ENCODE measurements at regions not wholly inside any gene's neighbourhood (a gene's known extent, or its start where the extent isn't known, plus 50 kb on each side); places are given as distances from the start of the nearest gene placed in this dataset.

- no peak for TF ChIP-seq CTCF (IDR thresholded peaks at IDR 0.05 in 2 of 3, conservative IDR thresholded peaks at IDR 0.05 in 1 of 3; ENCODE audit: insufficient read depth in 2 of 3, low read depth in 1 of 3, low read length in 3 of 3)
- TF ChIP-seq JUND (IDR thresholded peaks at IDR 0.05; ENCODE audit: borderline replicate concordance, low read depth, low read length): peak; percentile 13; the same call in 1 of the 2 replicates
- no peak; the same call in 2 of the 3 replicates for TF ChIP-seq JUND (tag; IDR thresholded peaks at IDR 0.05; ENCODE audit: borderline replicate concordance, low read depth, low read length)
- TF ChIP-seq ZNF583 (CRISPR knock-in tag; IDR thresholded peaks at IDR 0.05): no peak
- no peak for TF ChIP-seq EZH2 (IDR thresholded peaks at IDR 0.05; ENCODE audit: borderline replicate concordance, low read depth, low read length)
- TF ChIP-seq BRF1 (IDR thresholded peaks at IDR 0.05; ENCODE audit: borderline replicate concordance, extremely low read depth, insufficient read length): no peak
- TF ChIP-seq SIN3A (IDR thresholded peaks at IDR 0.05; ENCODE audit: borderline replicate concordance in 2 of 2, control insufficient read depth in 1 of 2, low read depth in 2 of 2, low read length in 2 of 2): no peak
- no peak for TF ChIP-seq SMARCC2 (IDR thresholded peaks at IDR 0.05; ENCODE audit: low read depth)
- no peak for TF ChIP-seq TCF7L2 (IDR thresholded peaks at IDR 0.05; ENCODE audit: low read depth, low read length)
- no peak for TF ChIP-seq POLR2A (conservative IDR thresholded peaks at IDR 0.05)
- TF ChIP-seq EHMT2 (IDR thresholded peaks at IDR 0.05): no peak
These were observed 66.7 kb upstream of the GOLGA8B start for GRCh38 chr15:34650177-34650576.
